Germinal center (tissue), 1 donor: ENCODE measurements at regions not wholly inside any gene's neighbourhood (a gene's known extent, or its start where the extent isn't known, plus 50 kb on each side); places are given as distances from the start of the nearest gene placed in this dataset.
"Not testable (repeated sequence)": the region's sequence is repeated elsewhere in the genome, so short reads cannot be mapped to it uniquely, and the experiment has no call there.

Experiments used
- DNase-seq: peaks from one replicate; pipeline ENCODE4 v3.0.0; 2012; ENCODE audit warnings: mixed read lengths, low spot score

GRCh38 chr4:166153548-166153947, 280.5 kb downstream of the TLL1 start:
- DNase-seq = no peak

- no peak for DNase-seq
These were observed 289.3 kb downstream of the TLL1 start for GRCh38 chr4:166162327-166162726.

GRCh38 chr4:166165829-166166420, 292.9 kb downstream of the TLL1 start:
- DNase-seq = peak; percentile 33

- no peak for DNase-seq
These were observed 296.1 kb downstream of the TLL1 start for GRCh38 chr4:166169111-166169510.

GRCh38 chr4:166172619-166173018, 299.6 kb downstream of the TLL1 start:
- no peak for DNase-seq

- no peak for DNase-seq
These were observed 301.9 kb downstream of the TLL1 start for GRCh38 chr4:166174717-166175490.

GRCh38 chr4:166182145-166182544, 309.1 kb downstream of the TLL1 start:
- no peak for DNase-seq

- DNase-seq = no peak
These were observed 322.1 kb downstream of the TLL1 start for GRCh38 chr4:166195101-166195500.

- no peak for DNase-seq
These were observed 324.1 kb downstream of the TLL1 start for GRCh38 chr4:166197166-166197565.

GRCh38 chr4:166198041-166198440, 325.0 kb downstream of the TLL1 start:
- DNase-seq = no peak

- DNase-seq = no peak
These were observed 325.7 kb downstream of the TLL1 start for GRCh38 chr4:166198516-166199310.

GRCh38 chr4:166202991-166203390, 330.0 kb downstream of the TLL1 start:
- no peak for DNase-seq

GRCh38 chr4:166212326-166212725, 339.3 kb downstream of the TLL1 start:
- DNase-seq = not testable (repeated sequence)

GRCh38 chr4:166222271-166222670, 349.2 kb downstream of the TLL1 start:
- no peak for DNase-seq

GRCh38 chr4:166228112-166228511, 355.1 kb downstream of the TLL1 start:
- DNase-seq = no peak

GRCh38 chr4:166229799-166230198, 356.8 kb downstream of the TLL1 start:
- DNase-seq = no peak

- DNase-seq = no peak
These were observed 357.8 kb downstream of the TLL1 start for GRCh38 chr4:166230841-166231240.

GRCh38 chr4:166239354-166239753, 366.3 kb downstream of the TLL1 start:
- DNase-seq = no peak

GRCh38 chr4:166252487-166253402, 379.7 kb downstream of the TLL1 start:
- DNase-seq = no peak

GRCh38 chr4:166257276-166257675, 384.2 kb downstream of the TLL1 start:
- DNase-seq = no peak

GRCh38 chr4:166257891-166258290, 384.9 kb downstream of the TLL1 start:
- DNase-seq = no peak

- no peak for DNase-seq
These were observed 386.0 kb downstream of the TLL1 start for GRCh38 chr4:166259081-166259480.
